Cardiac muscle cell (in vitro differentiated cells and primary cell): ENCODE measurements at regions not wholly inside any gene's neighbourhood (a gene's known extent, or its start where the extent isn't known, plus 50 kb on each side); places are given as distances from the start of the nearest gene placed in this dataset.
A peak's percentile ranks its signal among the peaks of the same experiment; 100 is the strongest.

Source experiments
- DNase-seq, 2 donors: peaks; one replicate each; pipeline versions ENCODE4 v3.0.0 to v3.0.0-alpha.2; 2010 to 2017; ENCODE audit warnings: low read depth in 1 of 2, low spot score in 1 of 2
- H3K27ac ChIP-seq: fragments of 200-600 bp; sonication (generic); 2 replicates; pipeline ENCODE4 v1.5.1; 2016
- H3K27me3 ChIP-seq: fragments of 200-600 bp; sonication (generic); 2 replicates; pipeline ENCODE4 v1.6.0; 2016; ENCODE audit warnings: control low read depth
- H3K36me3 ChIP-seq: fragments of 200-600 bp; sonication (generic); 2 replicates; pipeline ENCODE4 v1.5.1; 2016; ENCODE audit warnings: control low read depth
- H3K4me1 ChIP-seq: fragments of 200-600 bp; sonication (generic); 2 replicates; pipeline ENCODE4 v1.8.1; 2017; ENCODE audit warnings: low read depth, mild to moderate bottlenecking, mixed run types
- H3K4me3 ChIP-seq: fragments of 200-600 bp; sonication (generic); 2 replicates; pipeline ENCODE4 v1.5.1; 2016; ENCODE audit warnings: mild to moderate bottlenecking
- H3K9me3 ChIP-seq: fragments of 200-600 bp; sonication (generic); 2 replicates; pipeline ENCODE4 v1.5.1; 2017; ENCODE audit warnings: low read depth, mild to moderate bottlenecking, control low read depth
- TF ChIP-seq, protein P1 (sequence below): IDR thresholded peaks from 2 replicates; pipeline ENCODE4 v1.5.1; 2012; ENCODE audit warnings: low read depth, mild to moderate bottlenecking, low read length

DNA sequence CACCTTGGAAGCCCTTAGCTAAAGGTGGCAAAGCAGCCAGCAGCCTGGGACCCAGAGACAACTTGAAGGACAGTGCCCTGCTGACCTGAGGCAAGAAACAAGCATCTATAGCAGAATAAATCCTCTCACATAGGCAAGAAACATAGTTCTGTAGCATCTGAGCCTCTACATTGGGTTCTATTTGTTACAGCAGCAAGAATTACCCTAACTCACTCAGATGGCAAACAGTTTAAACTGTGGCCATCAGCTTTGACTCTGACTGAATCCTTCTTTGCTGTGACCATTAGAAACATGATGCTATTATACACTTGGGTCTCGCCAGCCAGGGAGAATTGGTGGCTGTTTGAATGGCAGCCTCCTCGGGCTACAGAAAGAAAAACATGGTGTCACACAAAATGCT, 53.1 kb upstream of the CCL1 start:
- TF ChIP-seq, protein P1, sequence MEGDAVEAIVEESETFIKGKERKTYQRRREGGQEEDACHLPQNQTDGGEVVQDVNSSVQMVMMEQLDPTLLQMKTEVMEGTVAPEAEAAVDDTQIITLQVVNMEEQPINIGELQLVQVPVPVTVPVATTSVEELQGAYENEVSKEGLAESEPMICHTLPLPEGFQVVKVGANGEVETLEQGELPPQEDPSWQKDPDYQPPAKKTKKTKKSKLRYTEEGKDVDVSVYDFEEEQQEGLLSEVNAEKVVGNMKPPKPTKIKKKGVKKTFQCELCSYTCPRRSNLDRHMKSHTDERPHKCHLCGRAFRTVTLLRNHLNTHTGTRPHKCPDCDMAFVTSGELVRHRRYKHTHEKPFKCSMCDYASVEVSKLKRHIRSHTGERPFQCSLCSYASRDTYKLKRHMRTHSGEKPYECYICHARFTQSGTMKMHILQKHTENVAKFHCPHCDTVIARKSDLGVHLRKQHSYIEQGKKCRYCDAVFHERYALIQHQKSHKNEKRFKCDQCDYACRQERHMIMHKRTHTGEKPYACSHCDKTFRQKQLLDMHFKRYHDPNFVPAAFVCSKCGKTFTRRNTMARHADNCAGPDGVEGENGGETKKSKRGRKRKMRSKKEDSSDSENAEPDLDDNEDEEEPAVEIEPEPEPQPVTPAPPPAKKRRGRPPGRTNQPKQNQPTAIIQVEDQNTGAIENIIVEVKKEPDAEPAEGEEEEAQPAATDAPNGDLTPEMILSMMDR: no peak
- no peaks in the 10 kb centered on the region for H3K36me3 ChIP-seq

DNA sequence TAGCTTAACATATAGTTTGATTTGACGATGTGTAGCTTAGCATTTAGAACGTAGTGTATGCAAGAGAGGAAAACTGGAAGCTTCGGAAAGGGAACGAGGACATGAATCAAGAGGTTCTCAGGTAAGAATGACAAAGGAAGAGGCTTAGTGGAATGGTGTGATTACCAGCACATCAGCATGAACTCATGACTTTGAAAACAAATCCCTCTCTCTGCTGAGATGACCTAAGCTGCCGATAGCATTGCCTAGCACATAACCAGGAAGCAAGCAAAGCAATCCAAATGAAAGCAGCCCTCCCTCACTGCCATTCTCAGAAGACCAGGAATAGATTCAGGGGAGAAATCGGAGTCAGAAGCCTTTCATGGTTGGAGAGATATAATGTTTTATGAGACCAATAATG, 51.3 kb upstream of the CCL1 start:
- Histone ChIP-seq H3K9me3 (no peaks in the 10 kb centered on the region), H3K4me1 (no peaks in the 10 kb centered on the region), H3K27me3 (peaks cover 44% of the 10 kb centered on the region), H3K36me3 (no peaks in the 10 kb centered on the region), H3K27ac (no peak overlapping the region), H3K4me3 (no peak overlapping the region)
- no peak for DNase-seq
- TF ChIP-seq, protein P1: no peak

More for the DNA sequence above, 53.1 kb upstream of the CCL1 start:
- H3K4me3 ChIP-seq: no peak overlapping the region
- no peaks in the 10 kb centered on the region for H3K4me1 ChIP-seq
- no peak overlapping the region for H3K27ac ChIP-seq
- peaks cover 36% of the 10 kb centered on the region for H3K27me3 ChIP-seq
- H3K9me3 ChIP-seq: no peaks in the 10 kb centered on the region
- no peak for DNase-seq

DNA sequence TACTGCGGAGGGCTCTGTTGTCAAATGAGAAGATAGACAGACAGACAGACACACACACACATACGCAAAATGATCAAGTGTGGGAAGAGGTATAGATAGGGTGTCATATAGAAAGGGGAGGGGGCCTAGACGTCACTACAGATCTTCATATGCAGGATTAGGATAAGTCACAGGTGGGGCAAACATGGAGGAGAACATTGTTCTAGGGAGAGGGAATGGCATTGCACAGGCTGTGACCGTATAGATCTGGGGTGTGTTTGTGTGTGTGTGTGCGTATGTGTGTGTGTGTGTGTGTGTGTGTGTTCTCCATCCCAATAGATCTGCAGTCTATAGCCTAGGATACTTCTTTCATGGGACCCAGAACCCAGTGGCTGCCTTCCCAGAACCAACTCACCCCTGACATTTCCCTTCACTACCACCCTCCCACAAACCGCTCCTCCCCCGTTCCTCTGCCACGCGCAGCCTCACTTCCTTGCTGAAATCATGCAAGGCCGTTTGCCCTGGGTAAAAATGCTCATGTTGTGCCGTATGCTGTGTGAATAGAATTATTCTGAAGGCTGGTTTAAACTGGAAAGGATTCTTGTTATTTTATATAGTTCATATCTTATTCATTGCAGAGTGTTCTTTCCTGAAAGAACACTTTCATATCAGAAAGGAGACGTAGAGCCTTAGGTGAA, 50.5 kb upstream of the CCL1 start:
- Histone ChIP-seq H3K9me3 (no peaks in the 10 kb centered on the region), H3K4me3 (no peak overlapping the region), H3K27me3 (peaks cover 42% of the 10 kb centered on the region), H3K36me3 (no peaks in the 10 kb centered on the region), H3K4me1 (no peaks in the 10 kb centered on the region), H3K27ac (no peak overlapping the region)
- DNase-seq: peak in 1 of 2 donors; percentile 34
- TF ChIP-seq, protein P1: no peak

DNA sequence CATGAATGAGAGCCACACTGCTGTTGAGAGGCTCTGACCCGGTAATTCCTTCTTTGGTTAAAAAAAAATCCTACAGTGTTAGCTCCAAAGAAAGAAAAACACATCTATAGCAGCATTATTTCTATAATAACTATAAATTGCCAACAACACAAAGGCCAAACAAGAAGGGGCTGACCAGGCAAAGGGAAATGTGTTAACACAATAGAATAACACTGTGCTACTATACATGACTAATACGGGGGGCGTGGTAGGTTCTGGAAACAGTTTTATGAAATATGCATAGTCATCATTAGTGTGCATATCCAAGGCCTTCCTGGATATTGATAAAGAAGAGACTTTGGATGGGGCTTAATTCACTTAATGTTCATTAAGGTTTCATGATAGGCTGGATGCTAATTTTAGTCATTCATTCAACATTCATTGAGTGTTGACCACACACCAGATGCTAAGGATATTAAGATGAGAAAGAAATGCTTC, 50.0 kb upstream of the CCL1 start:
- Histone ChIP-seq H3K4me1 (no peaks in the 10 kb centered on the region), H3K36me3 (no peaks in the 10 kb centered on the region), H3K4me3 (no peak overlapping the region), H3K27me3 (peaks cover 36% of the 10 kb centered on the region), H3K9me3 (no peaks in the 10 kb centered on the region), H3K27ac (no peak overlapping the region)
- TF ChIP-seq, protein P1: no peak
- DNase-seq: peak in 1 of 2 donors; percentile 32
